ENCODE measurements at regions not wholly inside any gene's neighbourhood (a gene's known extent, or its start where the extent isn't known, plus 50 kb on each side); places are given as distances from the start of the nearest gene placed in this dataset.

GRCh38 chr5:57340681-57341080 is 141.9 kb downstream of the ACTBL2 start:
- TF ChIP-seq, protein P1, sequence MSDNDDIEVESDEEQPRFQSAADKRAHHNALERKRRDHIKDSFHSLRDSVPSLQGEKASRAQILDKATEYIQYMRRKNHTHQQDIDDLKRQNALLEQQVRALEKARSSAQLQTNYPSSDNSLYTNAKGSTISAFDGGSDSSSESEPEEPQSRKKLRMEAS (CRISPR knock-in tag; IDR thresholded peaks at IDR 0.05): no peak
- TF ChIP-seq, protein P2, sequence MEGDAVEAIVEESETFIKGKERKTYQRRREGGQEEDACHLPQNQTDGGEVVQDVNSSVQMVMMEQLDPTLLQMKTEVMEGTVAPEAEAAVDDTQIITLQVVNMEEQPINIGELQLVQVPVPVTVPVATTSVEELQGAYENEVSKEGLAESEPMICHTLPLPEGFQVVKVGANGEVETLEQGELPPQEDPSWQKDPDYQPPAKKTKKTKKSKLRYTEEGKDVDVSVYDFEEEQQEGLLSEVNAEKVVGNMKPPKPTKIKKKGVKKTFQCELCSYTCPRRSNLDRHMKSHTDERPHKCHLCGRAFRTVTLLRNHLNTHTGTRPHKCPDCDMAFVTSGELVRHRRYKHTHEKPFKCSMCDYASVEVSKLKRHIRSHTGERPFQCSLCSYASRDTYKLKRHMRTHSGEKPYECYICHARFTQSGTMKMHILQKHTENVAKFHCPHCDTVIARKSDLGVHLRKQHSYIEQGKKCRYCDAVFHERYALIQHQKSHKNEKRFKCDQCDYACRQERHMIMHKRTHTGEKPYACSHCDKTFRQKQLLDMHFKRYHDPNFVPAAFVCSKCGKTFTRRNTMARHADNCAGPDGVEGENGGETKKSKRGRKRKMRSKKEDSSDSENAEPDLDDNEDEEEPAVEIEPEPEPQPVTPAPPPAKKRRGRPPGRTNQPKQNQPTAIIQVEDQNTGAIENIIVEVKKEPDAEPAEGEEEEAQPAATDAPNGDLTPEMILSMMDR (IDR thresholded peaks at IDR 0.05): no peak
- TF ChIP-seq, protein P3, sequence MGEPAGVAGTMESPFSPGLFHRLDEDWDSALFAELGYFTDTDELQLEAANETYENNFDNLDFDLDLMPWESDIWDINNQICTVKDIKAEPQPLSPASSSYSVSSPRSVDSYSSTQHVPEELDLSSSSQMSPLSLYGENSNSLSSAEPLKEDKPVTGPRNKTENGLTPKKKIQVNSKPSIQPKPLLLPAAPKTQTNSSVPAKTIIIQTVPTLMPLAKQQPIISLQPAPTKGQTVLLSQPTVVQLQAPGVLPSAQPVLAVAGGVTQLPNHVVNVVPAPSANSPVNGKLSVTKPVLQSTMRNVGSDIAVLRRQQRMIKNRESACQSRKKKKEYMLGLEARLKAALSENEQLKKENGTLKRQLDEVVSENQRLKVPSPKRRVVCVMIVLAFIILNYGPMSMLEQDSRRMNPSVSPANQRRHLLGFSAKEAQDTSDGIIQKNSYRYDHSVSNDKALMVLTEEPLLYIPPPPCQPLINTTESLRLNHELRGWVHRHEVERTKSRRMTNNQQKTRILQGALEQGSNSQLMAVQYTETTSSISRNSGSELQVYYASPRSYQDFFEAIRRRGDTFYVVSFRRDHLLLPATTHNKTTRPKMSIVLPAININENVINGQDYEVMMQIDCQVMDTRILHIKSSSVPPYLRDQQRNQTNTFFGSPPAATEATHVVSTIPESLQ (CRISPR knock-in tag; IDR thresholded peaks at IDR 0.05): no peak
- no peak for TF ChIP-seq IRF2 (CRISPR knock-in tag; IDR thresholded peaks at IDR 0.05; ENCODE audit: borderline replicate concordance, low read depth)
- no peak for TF ChIP-seq SMAD4 (CRISPR knock-in tag; IDR thresholded peaks at IDR 0.05)
- no peak for TF ChIP-seq NFYB (CRISPR knock-in tag; conservative IDR thresholded peaks at IDR 0.05; ENCODE audit: low read depth)
- TF ChIP-seq ZNF138 (CRISPR knock-in tag; conservative IDR thresholded peaks at IDR 0.05): no peak
- no peak for TF ChIP-seq TEAD1 (CRISPR knock-in tag; IDR thresholded peaks at IDR 0.05)
- no peak for TF ChIP-seq TCF7 (CRISPR knock-in tag; IDR thresholded peaks at IDR 0.05; ENCODE audit: low read depth)
- TF ChIP-seq OVOL2 (CRISPR knock-in tag; IDR thresholded peaks at IDR 0.05; ENCODE audit: borderline replicate concordance): no peak

Data from WTC11 (cell line).